ENCODE measurements at regions not wholly inside any gene's neighbourhood (a gene's known extent, or its start where the extent isn't known, plus 50 kb on each side); places are given as distances from the start of the nearest gene placed in this dataset.

GRCh38 chr12:14219156-14219555 is 146.3 kb upstream of the ATF7IP start:
- no peak for TF ChIP-seq POLR2A (IDR thresholded peaks at IDR 0.05; ENCODE audit: low read depth)
- TF ChIP-seq CTCF (IDR thresholded peaks at IDR 0.05): no peak
- no peak for TF ChIP-seq EP300 (IDR thresholded peaks at IDR 0.05)

Data from esophagus muscularis mucosa (tissue), 4 donors.